GM12873 (cell line): ENCODE measurements at regions not wholly inside any gene's neighbourhood (a gene's known extent, or its start where the extent isn't known, plus 50 kb on each side); places are given as distances from the start of the nearest gene placed in this dataset.

Experiments
- TF ChIP-seq, protein P1 (sequence below): IDR thresholded peaks from 2 replicates; pipeline ENCODE4 v1.5.1; 2012; ENCODE audit warnings: low read depth, mild to moderate bottlenecking, moderate library complexity, low read length, control low read depth; ENCODE audit not compliant: insufficient read depth; ENCODE audit errors: missing control alignments

DNA sequence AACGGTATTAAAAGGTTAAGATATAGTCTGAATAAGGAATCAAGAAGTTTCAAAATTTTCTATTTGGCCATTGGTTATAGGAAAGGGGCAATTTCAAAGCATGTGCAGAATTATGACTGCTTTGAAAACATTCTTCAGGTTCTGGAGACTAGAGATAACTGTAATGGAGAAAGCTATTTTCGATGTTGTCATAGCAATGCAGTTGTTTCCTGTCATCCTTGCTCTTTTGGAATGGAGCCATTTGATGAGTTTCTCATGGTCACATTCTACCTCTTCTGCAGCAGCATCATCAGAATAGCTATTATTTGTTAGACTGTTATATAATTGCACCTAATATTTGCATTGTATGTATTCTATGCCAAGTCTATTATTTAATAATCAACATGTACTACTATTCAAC, 368.2 kb upstream of the NR3C2 start:
- TF ChIP-seq, protein P1, sequence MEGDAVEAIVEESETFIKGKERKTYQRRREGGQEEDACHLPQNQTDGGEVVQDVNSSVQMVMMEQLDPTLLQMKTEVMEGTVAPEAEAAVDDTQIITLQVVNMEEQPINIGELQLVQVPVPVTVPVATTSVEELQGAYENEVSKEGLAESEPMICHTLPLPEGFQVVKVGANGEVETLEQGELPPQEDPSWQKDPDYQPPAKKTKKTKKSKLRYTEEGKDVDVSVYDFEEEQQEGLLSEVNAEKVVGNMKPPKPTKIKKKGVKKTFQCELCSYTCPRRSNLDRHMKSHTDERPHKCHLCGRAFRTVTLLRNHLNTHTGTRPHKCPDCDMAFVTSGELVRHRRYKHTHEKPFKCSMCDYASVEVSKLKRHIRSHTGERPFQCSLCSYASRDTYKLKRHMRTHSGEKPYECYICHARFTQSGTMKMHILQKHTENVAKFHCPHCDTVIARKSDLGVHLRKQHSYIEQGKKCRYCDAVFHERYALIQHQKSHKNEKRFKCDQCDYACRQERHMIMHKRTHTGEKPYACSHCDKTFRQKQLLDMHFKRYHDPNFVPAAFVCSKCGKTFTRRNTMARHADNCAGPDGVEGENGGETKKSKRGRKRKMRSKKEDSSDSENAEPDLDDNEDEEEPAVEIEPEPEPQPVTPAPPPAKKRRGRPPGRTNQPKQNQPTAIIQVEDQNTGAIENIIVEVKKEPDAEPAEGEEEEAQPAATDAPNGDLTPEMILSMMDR = no peak

DNA sequence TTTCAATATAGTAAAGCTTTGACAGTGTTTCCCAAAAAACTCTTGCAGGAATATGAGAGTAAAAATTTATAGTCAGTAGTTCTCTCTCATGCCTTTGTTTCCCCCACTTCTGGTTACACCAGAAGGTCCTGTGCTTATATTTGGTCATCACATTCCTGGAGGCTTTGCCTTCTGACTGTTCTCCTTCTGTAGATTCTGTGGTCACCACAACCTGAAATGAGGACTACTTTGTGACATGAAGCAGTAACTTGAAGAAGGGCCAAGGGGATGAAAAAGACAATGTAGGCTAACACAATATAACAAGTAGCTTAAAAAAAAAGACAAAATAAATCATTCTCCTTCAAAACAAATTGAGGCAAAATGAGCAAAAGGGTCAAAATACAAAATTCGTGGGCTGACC, 366.2 kb upstream of the NR3C2 start:
- TF ChIP-seq, protein P1 = no peak

DNA sequence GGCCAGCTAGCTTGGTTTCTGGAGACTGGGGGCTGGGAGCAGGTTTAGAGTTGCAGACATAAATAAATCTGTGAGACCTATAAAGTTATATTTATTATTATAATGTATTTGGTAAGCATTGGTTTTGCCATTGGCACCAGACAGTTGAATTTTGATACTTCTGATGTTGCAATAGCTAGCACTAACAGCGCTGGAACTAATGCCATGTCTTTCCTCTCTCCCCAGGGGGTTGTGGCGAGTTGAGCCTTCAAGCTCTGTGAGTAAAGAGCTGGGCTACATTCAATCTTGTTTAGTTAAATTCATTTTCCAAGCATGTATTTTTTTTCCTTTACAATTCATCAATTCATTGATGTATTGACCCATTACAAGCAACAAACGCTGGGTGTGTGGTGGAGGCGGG, 358.7 kb upstream of the NR3C2 start:
- TF ChIP-seq, protein P1 = no peak

DNA sequence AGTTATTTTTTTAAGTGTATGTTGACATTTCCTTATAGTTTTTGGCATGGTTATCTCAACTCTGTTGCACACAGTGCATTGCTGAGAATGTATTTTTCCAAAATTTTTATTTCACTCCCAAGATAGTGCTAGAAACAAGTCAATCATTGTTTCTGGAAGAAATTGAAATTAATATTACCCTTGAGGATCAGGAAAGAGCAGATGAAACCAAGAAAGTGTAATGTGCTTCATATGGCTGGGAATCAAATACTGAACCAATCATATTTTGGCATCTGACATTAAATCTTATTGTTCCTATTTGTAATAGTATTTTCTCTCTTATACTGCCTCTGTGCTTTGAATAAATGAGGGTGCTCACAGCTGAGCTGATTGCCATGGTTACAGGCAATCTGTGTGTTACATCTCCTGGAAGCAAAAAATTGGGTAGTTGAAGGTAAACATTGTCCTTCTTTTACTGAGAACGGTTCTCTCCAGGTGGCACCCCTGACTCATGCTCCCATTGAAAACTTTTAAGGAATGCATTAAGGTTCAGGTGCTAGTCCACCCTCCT, 358.2 kb upstream of the NR3C2 start:
- TF ChIP-seq, protein P1 = no peak

DNA sequence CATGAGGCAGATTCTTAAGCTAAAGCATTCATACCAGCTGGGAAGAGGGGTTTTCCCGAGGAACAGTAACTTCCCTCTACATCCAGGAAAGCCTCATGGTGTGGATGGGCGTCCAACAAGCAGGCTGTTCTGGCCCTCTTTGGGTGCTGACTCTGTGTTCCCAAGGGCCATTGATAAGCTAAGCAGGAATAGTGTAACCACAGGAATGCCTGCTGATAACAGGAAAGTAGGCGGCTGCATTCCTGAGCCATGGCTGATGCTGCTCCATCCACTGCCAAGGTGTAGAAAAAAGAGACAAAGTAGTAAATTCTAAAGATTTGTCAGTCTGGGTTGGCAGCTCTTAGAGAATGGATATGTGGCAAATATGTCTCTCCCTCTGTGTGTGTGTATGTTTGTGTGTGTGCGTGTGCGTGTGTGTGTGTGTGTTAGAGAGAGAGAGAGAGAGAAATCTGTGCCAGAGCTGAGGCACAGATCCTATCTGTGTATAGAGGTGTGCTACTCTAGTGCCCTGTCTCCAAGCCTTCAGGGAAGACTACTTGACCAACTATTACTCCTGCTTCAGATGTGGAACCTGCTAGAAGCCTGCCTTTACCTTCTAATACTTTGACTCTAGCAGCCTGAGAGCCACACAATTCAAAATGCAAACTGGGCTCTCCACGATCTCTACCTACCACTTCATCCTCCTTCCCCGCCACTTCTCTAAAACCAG, 353.1 kb upstream of the NR3C2 start:
- TF ChIP-seq, protein P1 = no peak

DNA sequence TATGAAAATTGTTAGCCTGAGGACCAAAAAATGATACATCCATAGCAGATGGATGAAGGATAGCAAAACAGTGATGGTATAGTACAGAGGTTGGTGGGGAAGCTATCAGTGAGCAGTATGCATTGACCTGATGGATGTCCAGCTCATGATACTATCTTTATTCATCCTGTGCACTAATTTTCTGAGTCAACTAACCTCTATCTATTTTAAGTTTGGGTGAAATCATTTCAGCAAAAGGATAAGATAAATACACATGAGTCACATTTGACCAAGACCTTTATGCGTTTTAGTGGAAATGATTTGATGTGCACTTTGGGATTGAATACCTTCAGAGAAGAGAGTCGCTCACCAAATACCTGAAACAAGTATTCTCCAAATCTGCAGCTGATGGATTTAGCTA, 351.0 kb upstream of the NR3C2 start:
- TF ChIP-seq, protein P1 = no peak

DNA sequence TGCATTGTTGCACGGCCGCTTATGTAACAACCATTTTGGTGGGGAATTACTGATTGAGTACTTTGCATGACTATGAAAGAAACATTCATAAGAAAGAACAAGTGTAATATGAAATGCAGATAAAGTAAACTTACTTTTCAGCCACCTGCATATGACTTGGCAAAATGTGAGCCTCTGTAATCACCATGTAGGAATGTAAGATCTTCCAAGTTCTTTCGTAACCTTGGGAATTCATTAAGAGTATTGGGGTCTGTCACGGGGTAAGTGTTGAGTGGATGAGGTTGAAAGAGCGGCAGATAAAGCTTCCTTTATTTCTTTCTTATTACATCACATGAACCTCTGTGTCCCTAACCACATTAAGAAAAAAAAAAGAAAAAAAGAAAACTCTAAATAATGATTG, 348.5 kb upstream of the NR3C2 start:
- TF ChIP-seq, protein P1 = no peak
